Stimulated activated CD4-positive, alpha-beta T cell treated with anti-CD3 and anti-CD28 coated beads, Interleukin-12 subunit alpha, Interleukin-12 subunit beta, amount 100 ng/mL, for 4 hours (primary cell): ENCODE measurements at regions not wholly inside any gene's neighbourhood (a gene's known extent, or its start where the extent isn't known, plus 50 kb on each side); places are given as distances from the start of the nearest gene placed in this dataset.
"Not testable (repeated sequence)": the region's sequence is repeated elsewhere in the genome, so short reads cannot be mapped to it uniquely, and the experiment has no call there.

Experiments
- DNase-seq: peaks from one replicate; pipeline ENCODE4 v3.0.0-alpha.2; 2020

GRCh38 chr1:228996281-228996680, 261.0 kb downstream of the RHOU start:
- no peak for DNase-seq

GRCh38 chr1:228997721-228998144, 262.5 kb downstream of the RHOU start:
- DNase-seq = no peak

- no peak for DNase-seq
Observed at GRCh38 chr1:228998179-228998578, 262.9 kb downstream of the RHOU start.

GRCh38 chr1:228999446-229000170, 264.3 kb downstream of the RHOU start:
- DNase-seq = no peak

GRCh38 chr1:229000187-229000586, 264.9 kb downstream of the RHOU start:
- DNase-seq = no peak

GRCh38 chr1:229001467-229002011, 266.3 kb downstream of the RHOU start:
- no peak for DNase-seq

GRCh38 chr1:229002037-229002436, 266.8 kb downstream of the RHOU start:
- DNase-seq = no peak

GRCh38 chr1:229002451-229002960, 267.2 kb downstream of the RHOU start:
- DNase-seq = no peak

GRCh38 chr1:229003233-229004031, 267.5 kb upstream of the RAB4A start:
- no peak for DNase-seq

GRCh38 chr1:229004066-229004833, 266.7 kb upstream of the RAB4A start:
- no peak for DNase-seq

- DNase-seq = no peak
Observed at GRCh38 chr1:229005097-229005496, 265.8 kb upstream of the RAB4A start.

- no peak for DNase-seq
Observed at GRCh38 chr1:229005556-229005955, 265.4 kb upstream of the RAB4A start.

GRCh38 chr1:229006121-229006870, 264.6 kb upstream of the RAB4A start:
- no peak for DNase-seq

- no peak for DNase-seq
Observed at GRCh38 chr1:229007167-229007566, 263.7 kb upstream of the RAB4A start.

- DNase-seq = no peak
Observed at GRCh38 chr1:229007701-229008100, 263.2 kb upstream of the RAB4A start.

- DNase-seq = not testable (repeated sequence)
Observed at GRCh38 chr1:229008347-229008746, 262.6 kb upstream of the RAB4A start.

GRCh38 chr1:229011022-229011421, 259.9 kb upstream of the RAB4A start:
- no peak for DNase-seq

GRCh38 chr1:229012823-229013222, 258.1 kb upstream of the RAB4A start:
- no peak for DNase-seq

GRCh38 chr1:229013981-229014380, 256.9 kb upstream of the RAB4A start:
- no peak for DNase-seq

GRCh38 chr1:229015806-229016205, 255.1 kb upstream of the RAB4A start:
- no peak for DNase-seq

- no peak for DNase-seq
Observed at GRCh38 chr1:229017091-229017490, 253.8 kb upstream of the RAB4A start.

- no peak for DNase-seq
Observed at GRCh38 chr1:229018674-229019295, 252.1 kb upstream of the RAB4A start.
